ENCODE measurements at regions not wholly inside any gene's neighbourhood (a gene's known extent, or its start where the extent isn't known, plus 50 kb on each side); places are given as distances from the start of the nearest gene placed in this dataset.

- no peak for TF ChIP-seq EZH2 (IDR thresholded peaks at IDR 0.05; ENCODE audit: insufficient read depth, poor library complexity, severe bottlenecking)
- no peak for TF ChIP-seq EZH2phosphoT487 (IDR thresholded peaks at IDR 0.05; ENCODE audit: insufficient read depth, low read depth)
Measured at GRCh38 chr7:13641714-13642113, 347.8 kb downstream of the ETV1 start.

Data from GM23248 (cell line).